Small intestine (tissue), 7 donors: ENCODE measurements at regions not wholly inside any gene's neighbourhood (a gene's known extent, or its start where the extent isn't known, plus 50 kb on each side); places are given as distances from the start of the nearest gene placed in this dataset.

Experiments
- DNase-seq, 2 donors: peaks; one replicate each; pipeline versions ENCODE4 v3.0.0 to v3.0.0-alpha.2; 2013
- FAIRE-seq: peaks from 2 replicates; lab custom pipeline; 2012; peaks lifted over from hg19 to GRCh38; lab: Jason Lieb, UNC
- H3K27ac ChIP-seq, 3 donors: one replicate each; pipeline ENCODE4 v1.5.1; 2013; ENCODE audit warnings: low read length in 2 of 3, mild to moderate bottlenecking in 2 of 3, control low read depth in 1 of 3, inconsistent platforms in 1 of 3, low read depth in 1 of 3, moderate library complexity in 1 of 3
- H3K27me3 ChIP-seq, 3 donors: one replicate each; pipeline ENCODE4 v1.6.1; 2013; ENCODE audit warnings: low read length in 3 of 3, inconsistent platforms in 1 of 3; ENCODE audit not compliant: control insufficient read depth in 3 of 3, insufficient read depth in 3 of 3
- H3K36me3 ChIP-seq, 3 donors: one replicate each; pipeline ENCODE4 v1.6.1; 2013; ENCODE audit warnings: low read length in 3 of 3, inconsistent platforms in 1 of 3, low read depth in 1 of 3, mild to moderate bottlenecking in 1 of 3, moderate library complexity in 1 of 3; ENCODE audit not compliant: control insufficient read depth in 3 of 3, insufficient read depth in 2 of 3
- H3K4me1 ChIP-seq, 3 donors: one replicate each; pipeline ENCODE4 v1.6.1; 2013; ENCODE audit warnings: low read length in 2 of 3, inconsistent platforms in 1 of 3, low read depth in 1 of 3, mild to moderate bottlenecking in 1 of 3, moderate library complexity in 1 of 3; ENCODE audit not compliant: control insufficient read depth in 3 of 3, insufficient read depth in 2 of 3
- H3K4me3 ChIP-seq, 3 donors: one replicate each; pipeline ENCODE4 v1.5.1; 2013; ENCODE audit warnings: low read length in 3 of 3, control low read depth in 1 of 3, inconsistent platforms in 1 of 3, low read depth in 1 of 3, mild to moderate bottlenecking in 1 of 3, moderate library complexity in 1 of 3
- H3K9me3 ChIP-seq, 2 donors: one replicate each; pipeline ENCODE4 v1.6.1; 2013; ENCODE audit warnings: low read depth in 1 of 2, low read length in 1 of 2; ENCODE audit not compliant: control insufficient read depth in 2 of 2, insufficient read depth in 1 of 2
- WGBS, 3 donors: extraction: QIAGEN DNeasy Blood & Tissue Kit; methylation state at CpG; one replicate each; pipeline ENCODE4 v1.1.7; 2013; 5-methylcytosine and 5-hydroxymethylcytosine counted together
- donor health status: healthy with polysubstance abuse.
- donor health status: control.
- donor health status: control.
- donor health status: Bipolar disorder and iron deficiency.
- donor health status: healthy.

- FAIRE-seq (no peak), DNase-seq (no peak)
- Histone ChIP-seq H3K4me1 (no peaks in the 10 kb centered on the region), H3K4me3 (no peak overlapping the region), H3K36me3 (no peaks in the 10 kb centered on the region), H3K27me3 (no peaks in the 10 kb centered on the region), H3K27ac (no peak overlapping the region), H3K9me3 (peaks cover 0 to 12% of the 10 kb centered on the region in 2 donors)
- WGBS, 3 donors = 70 to 83% (median 78%) methylated on average over 1 of the region's 1 CpG
These were observed 479.8 kb upstream of the FLRT2 start for GRCh38 chr14:85050180-85050579.

- Histone ChIP-seq H3K27ac (no peak overlapping the region), H3K4me1 (no peaks in the 10 kb centered on the region), H3K27me3 (no peaks in the 10 kb centered on the region), H3K36me3 (no peaks in the 10 kb centered on the region), H3K9me3 (peaks cover 0 to 12% of the 10 kb centered on the region in 2 donors), H3K4me3 (no peak overlapping the region)
- WGBS, 3 donors = 70 to 88% (median 81%) methylated on average over 2 of the region's 2 CpGs
- DNase-seq (no peak), FAIRE-seq (no peak)
These were observed 477.3 kb upstream of the FLRT2 start for GRCh38 chr14:85052646-85053045.

- H3K27ac ChIP-seq = no peak overlapping the region
- DNase-seq = no peak
- no peak overlapping the region for H3K4me3 ChIP-seq
- peaks cover 0 to 12% of the 10 kb centered on the region in 2 donors for H3K9me3 ChIP-seq
- H3K36me3 ChIP-seq = no peaks in the 10 kb centered on the region
- no peaks in the 10 kb centered on the region for H3K4me1 ChIP-seq
- FAIRE-seq = no peak
- no peaks in the 10 kb centered on the region for H3K27me3 ChIP-seq
These were observed 475.8 kb upstream of the FLRT2 start for GRCh38 chr14:85054178-85054577.

GRCh38 chr14:85056267-85056666 lies 473.7 kb upstream of the FLRT2 start:
- Histone ChIP-seq H3K9me3 (peaks cover 0 to 12% of the 10 kb centered on the region in 2 donors), H3K27me3 (no peaks in the 10 kb centered on the region), H3K27ac (no peak overlapping the region), H3K4me1 (no peaks in the 10 kb centered on the region), H3K36me3 (no peaks in the 10 kb centered on the region), H3K4me3 (no peak overlapping the region)
- FAIRE-seq (no peak), DNase-seq (no peak)
- WGBS, 3 donors = 47 to 52% (median 52%) methylated on average over 1 of the region's 1 CpG

GRCh38 chr14:85057221-85057620 lies 472.7 kb upstream of the FLRT2 start:
- 57 to 86% (median 76%) methylated on average over 7 of the region's 7 CpGs for WGBS, 3 donors
- no peaks in the 10 kb centered on the region for H3K4me1 ChIP-seq
- H3K27ac ChIP-seq = no peak overlapping the region
- H3K4me3 ChIP-seq = no peak overlapping the region
- H3K9me3 ChIP-seq = peaks cover 0 to 12% of the 10 kb centered on the region in 2 donors
- FAIRE-seq (no peak), DNase-seq (no peak)
- H3K27me3 ChIP-seq = no peaks in the 10 kb centered on the region
- H3K36me3 ChIP-seq = no peaks in the 10 kb centered on the region

- no peaks in the 10 kb centered on the region for H3K27me3 ChIP-seq
- H3K4me1 ChIP-seq = no peaks in the 10 kb centered on the region
- H3K4me3 ChIP-seq = no peak overlapping the region
- H3K36me3 ChIP-seq = no peaks in the 10 kb centered on the region
- FAIRE-seq (no peak), DNase-seq (no peak)
- H3K9me3 ChIP-seq = peaks cover 0 to 12% of the 10 kb centered on the region in 2 donors
- H3K27ac ChIP-seq = no peak overlapping the region
These were observed 471.8 kb upstream of the FLRT2 start for GRCh38 chr14:85058150-85058549.

GRCh38 chr14:85060121-85060520 lies 469.8 kb upstream of the FLRT2 start:
- WGBS, 3 donors = 84% methylated on average over 5 of the region's 5 CpGs
- Histone ChIP-seq H3K27ac (no peak overlapping the region), H3K4me1 (no peaks in the 10 kb centered on the region), H3K36me3 (no peaks in the 10 kb centered on the region), H3K9me3 (no peaks in the 10 kb centered on the region), H3K4me3 (no peak overlapping the region), H3K27me3 (no peaks in the 10 kb centered on the region)
- no peak for DNase-seq
- no peak for FAIRE-seq

- DNase-seq (no peak), FAIRE-seq (no peak)
- no peaks in the 10 kb centered on the region for H3K36me3 ChIP-seq
- H3K27ac ChIP-seq = no peak overlapping the region
- WGBS, 3 donors = 86 to 91% (median 90%) methylated on average over 4 of the region's 4 CpGs
- no peaks in the 10 kb centered on the region for H3K4me1 ChIP-seq
- no peaks in the 10 kb centered on the region for H3K27me3 ChIP-seq
- no peaks in the 10 kb centered on the region for H3K9me3 ChIP-seq
- no peak overlapping the region for H3K4me3 ChIP-seq
These were observed 468.7 kb upstream of the FLRT2 start for GRCh38 chr14:85061256-85061655.

- no peaks in the 10 kb centered on the region for H3K4me1 ChIP-seq
- no peak for FAIRE-seq
These were observed 466.2 kb upstream of the FLRT2 start for GRCh38 chr14:85063747-85064146.

More at GRCh38 chr14:85063747-85064146, 466.2 kb upstream of the FLRT2 start:
- WGBS, 3 donors = 72 to 97% (median 80%) methylated on average over 2 of the region's 2 CpGs
- DNase-seq = no peak
- no peak overlapping the region for H3K27ac ChIP-seq
- no peaks in the 10 kb centered on the region for H3K36me3 ChIP-seq
- H3K4me3 ChIP-seq = no peak overlapping the region
- H3K9me3 ChIP-seq = no peaks in the 10 kb centered on the region
- no peaks in the 10 kb centered on the region for H3K27me3 ChIP-seq
